Endodermal cell (in vitro differentiated cells): ENCODE measurements at regions not wholly inside any gene's neighbourhood (a gene's known extent, or its start where the extent isn't known, plus 50 kb on each side); places are given as distances from the start of the nearest gene placed in this dataset.

Source experiments
- DNase-seq: peaks from one replicate; pipeline ENCODE4 v3.0.0-alpha.2; 2017
- H3K27ac ChIP-seq: 2 replicates; pipeline ENCODE4 v1.5.1; 2013; ENCODE audit warnings: mild to moderate bottlenecking, low read depth, low read length, moderate library complexity
- H3K27me3 ChIP-seq: 2 replicates; pipeline ENCODE4 v1.6.1; 2013; ENCODE audit warnings: mild to moderate bottlenecking, low read length, moderate library complexity; ENCODE audit not compliant: insufficient read depth, control insufficient read depth, poor library complexity, severe bottlenecking
- H3K36me3 ChIP-seq: 2 replicates; pipeline ENCODE4 v1.7.0; 2013; ENCODE audit warnings: mild to moderate bottlenecking, low read length, moderate library complexity; ENCODE audit not compliant: control insufficient read depth, insufficient read depth
- H3K4me1 ChIP-seq: one replicate; pipeline ENCODE4 v1.7.0; 2013; ENCODE audit warnings: low read length; ENCODE audit not compliant: control insufficient read depth, insufficient read depth
- H3K4me3 ChIP-seq: 2 replicates; pipeline ENCODE4 v1.5.1; 2013; ENCODE audit warnings: mild to moderate bottlenecking, low read length, moderate library complexity
- H3K9ac ChIP-seq: 2 replicates; pipeline ENCODE4 v1.6.1; 2013; ENCODE audit warnings: mild to moderate bottlenecking, low read length, moderate library complexity; ENCODE audit not compliant: poor library complexity, severe bottlenecking; ENCODE audit errors: extremely low read depth
- H3K9me3 ChIP-seq: 2 replicates; pipeline ENCODE4 v1.6.1; 2013; ENCODE audit warnings: mild to moderate bottlenecking, low read length, moderate library complexity; ENCODE audit not compliant: control insufficient read depth
- H3K27ac Mint-ChIP-seq: 2 replicates; pipeline ENCODE4 v1.8.0; 2020; ENCODE audit warnings: mixed read lengths
- H3K27me3 Mint-ChIP-seq: 2 replicates; pipeline ENCODE4 v1.8.0; 2021; ENCODE audit warnings: mild to moderate bottlenecking, mixed read lengths; ENCODE audit not compliant: insufficient read depth
- H3K36me3 Mint-ChIP-seq: 2 replicates; pipeline ENCODE4 v1.8.0; 2020; ENCODE audit warnings: low read depth, mixed read lengths
- H3K4me1 Mint-ChIP-seq: 2 replicates; pipeline ENCODE4 v1.8.0; 2020; ENCODE audit warnings: mixed read lengths
- H3K4me3 Mint-ChIP-seq: 2 replicates; pipeline ENCODE4 v1.8.0; 2020; ENCODE audit warnings: mild to moderate bottlenecking, moderate library complexity, mixed read lengths
- H3K9me3 Mint-ChIP-seq: 2 replicates; pipeline ENCODE4 v1.8.0; 2020; ENCODE audit warnings: mild to moderate bottlenecking, mixed read lengths
- WGBS, 2 experiments: methylation state at CpG; one replicate each; pipeline versions ENCODE4 v1.1.5 to v1.1.7; 2013; ENCODE audit warnings: missing lambda C conversion rate in 2 of 2, mixed read lengths in 1 of 2; ENCODE audit not compliant: insufficient coverage in 1 of 2, insufficient read length in 1 of 2; 5-methylcytosine and 5-hydroxymethylcytosine counted together
- TF ChIP-seq, protein P1 (sequence below): fragments of 200-600 bp; sonication (generic); conservative IDR thresholded peaks from 2 replicates; pipeline ENCODE4 v1.5.0; 2021; ENCODE audit warnings: antibody characterized with exemption, mild to moderate bottlenecking

GRCh38 chr2:145416640-145417039, 896.7 kb upstream of the ZEB2 start:
- H3K4me3 ChIP-seq: no peak overlapping the region
- H3K4me1 Mint-ChIP-seq: no peaks in the 10 kb centered on the region
- no peak overlapping the region for H3K9ac ChIP-seq
- H3K27me3 Mint-ChIP-seq: no peaks in the 10 kb centered on the region
- H3K27ac Mint-ChIP-seq: no peak overlapping the region
- TF ChIP-seq, protein P1, sequence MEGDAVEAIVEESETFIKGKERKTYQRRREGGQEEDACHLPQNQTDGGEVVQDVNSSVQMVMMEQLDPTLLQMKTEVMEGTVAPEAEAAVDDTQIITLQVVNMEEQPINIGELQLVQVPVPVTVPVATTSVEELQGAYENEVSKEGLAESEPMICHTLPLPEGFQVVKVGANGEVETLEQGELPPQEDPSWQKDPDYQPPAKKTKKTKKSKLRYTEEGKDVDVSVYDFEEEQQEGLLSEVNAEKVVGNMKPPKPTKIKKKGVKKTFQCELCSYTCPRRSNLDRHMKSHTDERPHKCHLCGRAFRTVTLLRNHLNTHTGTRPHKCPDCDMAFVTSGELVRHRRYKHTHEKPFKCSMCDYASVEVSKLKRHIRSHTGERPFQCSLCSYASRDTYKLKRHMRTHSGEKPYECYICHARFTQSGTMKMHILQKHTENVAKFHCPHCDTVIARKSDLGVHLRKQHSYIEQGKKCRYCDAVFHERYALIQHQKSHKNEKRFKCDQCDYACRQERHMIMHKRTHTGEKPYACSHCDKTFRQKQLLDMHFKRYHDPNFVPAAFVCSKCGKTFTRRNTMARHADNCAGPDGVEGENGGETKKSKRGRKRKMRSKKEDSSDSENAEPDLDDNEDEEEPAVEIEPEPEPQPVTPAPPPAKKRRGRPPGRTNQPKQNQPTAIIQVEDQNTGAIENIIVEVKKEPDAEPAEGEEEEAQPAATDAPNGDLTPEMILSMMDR: no peak
- no peaks in the 10 kb centered on the region for H3K36me3 Mint-ChIP-seq
- H3K9me3 Mint-ChIP-seq: peaks cover 9% of the 10 kb centered on the region
- DNase-seq: no peak
- H3K4me1 ChIP-seq: no peaks in the 10 kb centered on the region
- 97% methylated on average over 2 of the region's 2 CpGs; no CpG with 5 or more reads in 1 of the 2 experiments for WGBS, 2 experiments
- H3K27ac ChIP-seq: no peak overlapping the region
- no peaks in the 10 kb centered on the region for H3K36me3 ChIP-seq
- no peaks in the 10 kb centered on the region for H3K27me3 ChIP-seq
- H3K4me3 Mint-ChIP-seq: no peak overlapping the region
- peaks cover 18% of the 10 kb centered on the region for H3K9me3 ChIP-seq

GRCh38 chr2:145415151-145415550, 895.2 kb upstream of the ZEB2 start:
- Histone ChIP-seq H3K9me3 (peaks cover 18% of the 10 kb centered on the region), H3K9ac (no peak overlapping the region), H3K4me3 (no peak overlapping the region), H3K27me3 (no peaks in the 10 kb centered on the region), H3K27ac (no peak overlapping the region), H3K36me3 (no peaks in the 10 kb centered on the region), H3K4me1 (no peaks in the 10 kb centered on the region)
- peaks cover 9% of the 10 kb centered on the region for H3K9me3 Mint-ChIP-seq
- TF ChIP-seq, protein P1: no peak
- no peak overlapping the region for H3K4me3 Mint-ChIP-seq
- DNase-seq: no peak
- H3K27me3 Mint-ChIP-seq: no peaks in the 10 kb centered on the region
- 90% methylated on average over 1 of the region's 1 CpG; no CpG with 5 or more reads in 1 of the 2 experiments for WGBS, 2 experiments
- no peaks in the 10 kb centered on the region for H3K36me3 Mint-ChIP-seq
- H3K27ac Mint-ChIP-seq: no peak overlapping the region
- no peaks in the 10 kb centered on the region for H3K4me1 Mint-ChIP-seq

- Histone ChIP-seq H3K36me3 (no peaks in the 10 kb centered on the region), H3K4me3 (no peak overlapping the region), H3K9me3 (peaks cover 18% of the 10 kb centered on the region), H3K27ac (no peak overlapping the region), H3K9ac (no peak overlapping the region), H3K4me1 (no peaks in the 10 kb centered on the region), H3K27me3 (no peaks in the 10 kb centered on the region)
- H3K27me3 Mint-ChIP-seq: no peaks in the 10 kb centered on the region
- no peak overlapping the region for H3K4me3 Mint-ChIP-seq
- TF ChIP-seq, protein P1: no peak
- no peak for DNase-seq
- H3K4me1 Mint-ChIP-seq: no peaks in the 10 kb centered on the region
- H3K27ac Mint-ChIP-seq: no peak overlapping the region
- peaks cover 9% of the 10 kb centered on the region for H3K9me3 Mint-ChIP-seq
- H3K36me3 Mint-ChIP-seq: no peaks in the 10 kb centered on the region
- WGBS, 2 experiments: 78% methylated on average over 2 of the region's 2 CpGs; no CpG with 5 or more reads in 1 of the 2 experiments
Measured at GRCh38 chr2:145413261-145414030, 893.5 kb upstream of the ZEB2 start.
